ENCODE measurements at regions not wholly inside any gene's neighbourhood (a gene's known extent, or its start where the extent isn't known, plus 50 kb on each side); places are given as distances from the start of the nearest gene placed in this dataset.

DNA sequence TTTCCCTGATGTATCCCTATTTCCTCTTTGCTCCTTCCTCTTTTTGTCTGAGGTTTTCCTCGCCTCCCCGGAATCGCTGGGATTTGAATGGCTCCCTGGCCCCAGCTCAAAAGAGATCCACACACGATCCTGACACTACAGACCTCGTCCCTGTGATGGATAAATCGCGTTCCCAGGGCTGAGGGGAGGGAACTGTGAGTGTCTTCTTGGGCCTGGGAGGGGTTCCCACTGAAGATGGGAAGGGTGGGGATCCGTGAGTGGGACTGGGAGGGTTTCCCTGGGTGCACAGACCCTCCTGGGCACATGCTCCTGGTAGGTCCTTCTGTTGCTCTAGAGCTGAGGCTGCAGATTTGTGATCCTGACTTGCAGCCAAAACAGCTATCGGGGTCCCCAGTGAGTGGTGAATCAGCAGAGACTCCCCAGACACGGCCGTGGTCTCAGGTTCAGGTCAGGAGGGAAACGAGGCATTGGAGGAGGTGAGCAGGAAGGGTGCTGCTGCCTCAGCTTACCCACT, 591.0 kb downstream of the PTPRU start:
- no peak for TF ChIP-seq GATA2 (IDR thresholded peaks at IDR 0.05; ENCODE audit: low read depth, low read length)

DNA sequence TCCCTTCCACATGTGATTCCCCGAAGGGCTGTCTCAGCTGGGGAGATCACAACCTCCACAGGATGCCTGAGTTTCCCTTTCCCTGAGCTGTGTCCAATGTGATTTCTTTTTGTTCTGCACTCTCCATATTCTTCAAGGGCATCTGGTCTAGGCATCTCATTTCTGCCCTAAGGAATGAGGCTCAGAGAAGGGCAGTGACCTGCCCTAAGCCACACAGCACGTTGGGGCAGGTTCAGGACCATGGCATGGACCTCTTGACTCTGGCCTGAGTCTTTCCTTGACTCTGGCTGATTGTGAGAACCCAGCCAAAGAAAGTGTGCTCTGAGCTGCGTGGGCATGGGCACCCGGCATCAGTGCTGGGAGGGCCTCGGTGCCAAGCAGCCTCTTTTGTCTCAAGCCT, 590.3 kb downstream of the PTPRU start:
- no peak for TF ChIP-seq GATA3 (IDR thresholded peaks at IDR 0.05; ENCODE audit: low read depth, low read length)
- no peak for TF ChIP-seq GATA2 (IDR thresholded peaks at IDR 0.05; ENCODE audit: low read depth, low read length)

DNA sequence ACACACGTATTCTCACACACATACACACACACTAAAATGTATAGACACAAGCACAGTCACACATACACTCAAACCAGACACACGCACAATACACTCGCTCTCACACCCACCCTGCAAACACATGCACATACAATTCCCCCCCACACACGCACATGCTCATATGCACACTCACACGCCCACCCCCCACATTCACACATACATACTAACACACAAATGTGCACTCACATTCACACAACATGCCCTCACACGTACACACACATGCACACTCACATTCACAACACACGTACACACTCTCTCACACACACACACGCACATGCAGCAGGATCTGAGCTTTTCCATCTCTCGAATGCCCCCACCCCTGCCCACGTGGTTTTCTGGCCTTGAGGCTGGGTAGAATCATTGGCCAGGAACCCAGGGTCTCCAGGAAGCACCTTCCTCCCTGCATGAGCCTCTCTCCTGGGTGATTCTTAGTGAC, 589.7 kb downstream of the PTPRU start:
- TF ChIP-seq GATA2 (IDR thresholded peaks at IDR 0.05; ENCODE audit: low read depth, low read length) (no peak), GATA3 (IDR thresholded peaks at IDR 0.05; ENCODE audit: low read depth, low read length) (no peak)

DNA sequence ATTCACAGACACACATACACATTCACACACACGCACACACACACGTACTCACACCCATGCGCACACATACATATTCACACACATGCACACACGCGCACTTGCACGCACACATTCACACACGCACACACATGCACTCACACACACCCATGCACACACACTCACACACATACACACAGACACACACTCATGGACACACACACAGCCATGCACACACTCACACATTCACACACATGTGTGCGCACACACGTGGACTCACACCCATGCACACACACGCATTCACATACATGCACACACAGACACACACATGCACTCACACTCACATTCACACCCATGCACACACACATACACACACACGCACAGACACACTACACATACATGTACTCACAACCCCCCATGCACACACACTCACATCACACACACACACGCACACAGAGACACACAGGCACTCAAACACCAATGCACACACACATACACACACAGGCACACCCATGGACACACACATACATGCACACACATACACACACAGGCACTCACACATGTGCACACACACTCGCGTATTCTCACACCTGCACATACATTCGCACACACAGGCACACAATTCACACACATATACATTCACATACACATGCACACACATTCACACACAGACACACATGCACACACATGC, 589.1 kb downstream of the PTPRU start:
- TF ChIP-seq GATA2 (IDR thresholded peaks at IDR 0.05; ENCODE audit: low read depth, low read length): no peak
- no peak for TF ChIP-seq GATA3 (IDR thresholded peaks at IDR 0.05; ENCODE audit: low read depth, low read length)

DNA sequence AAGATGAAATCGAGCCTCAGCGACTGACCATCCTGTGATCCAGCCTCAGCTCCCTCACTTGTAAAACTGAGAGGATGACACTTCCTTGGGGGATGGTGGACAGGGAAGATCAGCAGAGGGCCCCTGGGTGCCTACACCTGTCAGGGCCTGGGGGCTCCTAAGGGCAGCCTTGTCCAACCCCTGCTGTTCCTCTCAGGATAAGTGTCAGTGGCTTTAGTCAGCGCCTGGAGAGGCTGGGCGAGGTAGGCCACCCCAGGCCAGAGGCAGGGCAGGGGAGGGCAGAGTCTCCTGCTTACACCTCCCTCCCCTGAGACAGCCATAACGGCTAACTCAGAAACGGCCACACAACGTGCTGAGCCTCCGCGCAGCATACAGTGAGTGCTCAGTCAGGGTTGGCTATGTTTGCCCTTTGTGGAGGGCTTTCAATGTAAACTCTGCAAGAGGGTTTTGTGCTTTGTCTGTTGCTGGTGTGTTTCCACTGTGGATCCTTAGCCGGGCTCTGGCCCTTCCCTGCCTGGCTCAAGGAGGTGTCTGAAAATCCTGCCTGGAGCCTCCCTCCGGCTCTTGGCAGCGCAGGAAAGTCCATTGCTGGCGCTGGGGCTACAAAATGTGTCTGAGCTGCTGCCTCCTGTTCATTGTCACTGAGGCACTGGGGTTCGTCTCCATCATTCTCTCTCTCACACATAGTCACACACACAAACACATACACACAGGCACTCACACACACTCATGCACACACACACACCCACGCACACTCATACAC, 588.4 kb downstream of the PTPRU start:
- TF ChIP-seq GATA2 (IDR thresholded peaks at IDR 0.05; ENCODE audit: low read depth, low read length) (no peak), GATA3 (IDR thresholded peaks at IDR 0.05; ENCODE audit: low read depth, low read length) (no peak)

DNA sequence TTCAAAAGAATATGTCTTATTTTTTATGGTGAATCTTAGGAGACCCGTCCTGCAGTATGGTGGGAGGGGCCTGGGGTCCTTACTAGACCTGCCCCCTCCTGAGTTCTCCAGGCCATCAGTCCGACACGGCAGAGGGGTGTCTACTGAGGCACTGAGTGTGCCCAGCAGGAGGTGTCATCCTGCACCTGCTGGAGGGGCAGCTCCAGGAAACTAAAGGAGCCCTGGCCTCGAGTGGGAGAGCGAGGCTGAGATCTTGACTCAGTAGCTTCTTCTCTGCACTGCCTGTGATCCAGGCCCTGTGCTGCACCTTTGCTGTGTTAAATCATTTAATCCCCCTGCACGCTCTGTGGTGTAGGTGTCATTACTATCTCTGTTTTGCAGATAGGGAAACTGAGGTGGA, 587.7 kb downstream of the PTPRU start:
- TF ChIP-seq GATA3 (IDR thresholded peaks at IDR 0.05; ENCODE audit: low read depth, low read length): no peak
- no peak for TF ChIP-seq GATA2 (IDR thresholded peaks at IDR 0.05; ENCODE audit: low read depth, low read length)

DNA sequence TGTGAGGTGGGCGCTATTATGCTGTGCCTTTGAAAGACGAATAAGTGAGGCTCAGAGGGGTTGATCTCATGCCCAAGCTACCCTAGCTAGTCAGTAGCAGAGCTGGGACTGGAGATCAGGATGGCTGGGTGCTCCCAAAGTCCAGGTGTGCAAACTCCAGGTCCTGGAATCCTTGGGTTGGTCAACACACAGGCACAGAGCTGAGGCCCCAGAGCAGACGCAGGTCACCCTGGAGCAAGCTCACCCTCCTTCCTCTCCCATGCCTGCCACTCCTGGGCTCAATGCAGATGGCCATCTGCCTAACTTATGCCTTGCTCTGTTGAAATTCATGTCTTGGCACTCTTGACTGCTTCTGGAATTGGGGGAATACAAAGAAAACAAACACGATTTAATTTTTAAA, 587.2 kb downstream of the PTPRU start:
- TF ChIP-seq GATA2 (IDR thresholded peaks at IDR 0.05; ENCODE audit: low read depth, low read length): no peak

DNA sequence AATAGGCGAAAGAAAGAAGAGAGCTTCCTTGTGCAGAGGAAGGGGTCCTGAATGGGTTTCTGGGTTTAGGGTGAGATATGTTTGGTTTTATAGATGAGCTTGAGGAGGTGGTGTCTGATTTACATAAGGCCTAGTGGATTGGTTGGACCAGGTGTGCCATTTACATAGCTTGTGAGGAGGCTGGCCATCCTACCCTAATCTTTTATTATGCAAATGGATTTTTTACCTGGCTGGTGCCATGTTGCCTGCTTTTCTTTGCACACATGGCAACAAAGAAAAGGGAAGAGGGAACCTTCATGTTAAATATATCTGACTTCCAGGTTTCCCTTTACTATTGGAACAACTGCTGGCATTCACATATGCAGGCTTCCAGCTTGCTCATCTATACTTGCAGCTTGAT, 585.3 kb downstream of the PTPRU start:
- no peak for TF ChIP-seq GATA2 (IDR thresholded peaks at IDR 0.05; ENCODE audit: low read depth, low read length)
- TF ChIP-seq GATA3 (IDR thresholded peaks at IDR 0.05; ENCODE audit: low read depth, low read length): no peak

DNA sequence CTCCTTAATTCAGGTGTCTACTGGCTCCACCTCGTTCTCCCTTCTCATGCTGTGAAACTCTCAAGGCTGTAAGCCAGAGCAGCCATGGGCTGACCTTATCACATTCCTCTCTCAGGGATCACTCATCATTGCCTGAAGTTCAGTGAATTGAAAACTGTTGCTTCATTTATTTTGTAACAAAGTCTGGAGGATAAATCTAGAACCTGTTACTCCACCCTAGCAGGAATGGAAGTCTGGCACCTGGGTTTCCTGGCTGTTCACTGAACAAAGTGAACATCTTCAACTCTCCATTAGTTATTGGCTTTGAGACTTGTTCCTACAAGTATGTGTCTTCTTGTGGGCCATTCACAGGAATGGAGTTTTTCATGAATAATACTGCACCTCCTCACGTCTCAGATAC, 584.1 kb downstream of the PTPRU start:
- no peak for TF ChIP-seq GATA3 (IDR thresholded peaks at IDR 0.05; ENCODE audit: low read depth, low read length)
- TF ChIP-seq GATA2 (IDR thresholded peaks at IDR 0.05; ENCODE audit: low read depth, low read length): no peak

DNA sequence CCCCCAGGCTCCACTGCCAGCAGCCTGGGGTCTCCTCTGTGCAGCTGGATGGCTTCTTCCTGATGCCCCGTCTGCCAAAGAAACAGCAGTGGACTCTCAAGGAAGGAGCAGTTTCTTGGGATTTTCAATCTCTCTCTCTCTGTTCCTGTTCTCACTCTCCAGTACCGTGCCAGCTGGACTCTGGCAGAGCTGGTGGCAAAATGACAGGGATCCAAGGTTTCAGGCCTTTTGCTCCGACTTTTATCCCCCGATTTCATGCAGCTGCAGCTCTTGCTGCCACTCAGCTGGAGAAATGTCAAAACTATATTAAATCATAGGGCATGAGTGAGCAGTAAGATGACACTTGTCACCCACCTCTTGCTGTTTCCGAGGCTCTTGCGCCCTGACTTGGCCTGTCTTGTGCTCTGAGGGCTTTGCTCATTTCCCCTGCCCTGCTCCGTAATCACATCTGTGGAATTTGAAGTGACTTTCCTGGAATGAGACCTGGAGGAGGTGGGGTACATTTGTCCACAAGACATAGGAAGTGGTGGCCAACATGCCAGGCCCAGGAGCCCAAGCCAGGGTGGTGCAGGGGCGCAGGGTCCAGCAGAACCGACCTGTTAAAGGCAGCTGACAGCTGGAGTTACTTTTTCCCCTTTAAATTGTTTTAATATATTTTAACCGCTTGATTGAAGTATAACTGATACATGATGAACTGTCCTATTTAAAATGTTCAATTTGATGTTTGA, 576.2 kb downstream of the PTPRU start:
- no peak for TF ChIP-seq GATA2 (IDR thresholded peaks at IDR 0.05; ENCODE audit: low read depth, low read length)

DNA sequence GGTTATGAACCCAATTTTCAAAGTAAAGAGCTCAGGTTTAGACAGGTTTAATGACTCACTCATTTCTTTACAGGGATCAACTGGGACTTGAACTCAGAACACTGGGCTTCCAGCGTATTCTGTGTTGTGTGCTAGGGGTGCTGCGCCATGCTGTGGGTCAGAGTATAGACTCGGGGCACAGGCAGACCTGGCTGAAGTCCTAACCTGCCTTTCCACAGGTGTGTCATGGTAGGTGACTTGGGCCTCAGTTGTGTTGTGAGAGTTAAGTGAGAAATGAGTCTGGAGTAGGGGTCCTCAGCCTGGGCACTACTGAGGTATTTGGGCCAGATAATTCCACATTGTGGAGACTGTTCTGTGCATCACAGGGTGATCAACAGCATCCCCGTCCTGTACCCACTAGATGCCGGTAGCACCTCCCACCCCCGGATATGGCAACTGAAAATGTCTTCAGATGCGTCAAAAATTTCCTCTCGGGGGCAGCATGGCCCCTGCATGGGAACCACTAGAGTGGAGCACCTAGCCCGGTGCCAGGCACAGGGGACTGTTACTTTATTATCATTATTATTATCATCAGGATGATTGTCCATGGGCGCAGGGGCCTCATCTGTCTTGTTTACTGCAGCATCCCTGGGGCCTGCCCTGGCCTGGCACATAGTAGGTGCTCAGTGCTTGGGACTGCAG, 575.5 kb downstream of the PTPRU start:
- TF ChIP-seq GATA3 (IDR thresholded peaks at IDR 0.05; ENCODE audit: low read depth, low read length): no peak

DNA sequence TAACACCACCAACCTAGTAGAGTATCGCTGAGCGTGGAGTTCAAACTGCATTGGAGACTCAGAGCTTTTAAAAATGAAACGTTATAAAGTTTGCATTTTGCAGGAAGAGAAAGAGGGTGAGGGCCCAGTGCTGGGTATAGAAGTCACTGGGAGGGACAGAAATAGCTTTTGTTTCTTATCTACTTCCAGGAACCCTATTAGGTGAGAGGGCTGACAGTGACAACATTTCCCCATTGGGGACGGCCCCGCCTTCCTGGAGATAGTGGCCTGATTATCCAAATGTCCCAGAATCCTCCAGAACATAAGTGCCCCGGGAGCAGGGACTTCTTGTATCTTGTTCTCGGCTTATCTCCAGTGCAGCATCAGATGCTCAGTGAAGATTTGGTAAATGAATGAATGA, 574.9 kb downstream of the PTPRU start:
- TF ChIP-seq GATA3 (IDR thresholded peaks at IDR 0.05; ENCODE audit: low read depth, low read length) (no peak), GATA2 (IDR thresholded peaks at IDR 0.05; ENCODE audit: low read depth, low read length) (no peak)

DNA sequence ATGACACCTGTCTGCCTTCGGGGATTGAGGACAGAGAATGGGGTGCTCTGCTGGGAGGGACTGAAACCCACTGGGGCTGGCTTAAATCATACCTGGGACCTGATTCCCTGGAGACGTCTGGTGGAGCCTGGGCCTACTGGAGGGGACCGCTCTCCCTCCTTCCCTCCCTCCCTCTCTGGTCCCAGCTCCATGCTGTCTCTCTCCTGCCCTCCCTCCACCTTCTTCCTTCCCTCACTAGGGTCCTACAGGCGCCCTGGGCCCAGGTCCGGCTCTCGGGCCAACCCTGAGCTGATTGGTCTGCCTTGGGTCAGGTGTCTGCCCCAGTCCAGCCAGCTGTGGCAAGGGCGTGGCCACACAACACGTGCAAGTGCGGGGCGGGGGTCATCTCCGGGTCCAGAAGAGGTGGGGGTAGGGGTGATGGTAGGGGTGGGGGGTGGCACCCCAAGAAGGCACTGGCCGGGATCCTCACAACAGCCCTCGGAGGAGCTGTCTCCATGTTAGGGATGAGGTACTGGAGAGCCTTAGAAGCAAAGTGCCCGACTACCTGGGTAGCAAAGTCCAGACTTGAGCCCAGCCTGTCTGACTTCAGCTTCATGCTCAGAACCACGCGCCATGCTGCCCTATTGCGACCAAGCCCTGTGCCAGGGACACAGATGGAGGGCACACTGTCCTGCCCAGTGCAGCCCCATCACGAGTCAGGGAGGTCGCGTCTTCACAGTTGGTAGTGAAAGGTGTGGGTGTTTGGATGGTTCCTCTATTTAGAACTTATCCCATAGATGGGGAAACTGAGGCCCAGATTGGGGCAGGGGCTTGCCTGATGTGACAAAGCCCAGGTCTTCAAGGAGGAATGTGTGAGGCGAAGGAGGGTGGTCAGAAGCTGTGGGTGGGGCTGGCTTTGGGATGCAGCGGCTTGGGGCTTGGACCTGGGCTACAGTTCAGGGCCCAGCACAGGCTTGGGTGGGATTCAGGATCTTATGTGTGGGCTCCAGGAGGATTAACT, 574.1 kb downstream of the PTPRU start:
- TF ChIP-seq GATA2 (IDR thresholded peaks at IDR 0.05; ENCODE audit: low read depth, low read length) (no peak), GATA3 (IDR thresholded peaks at IDR 0.05; ENCODE audit: low read depth, low read length) (no peak)

Measured in SH-SY5Y (cell line).